Testis (tissue), 2 donors: ENCODE measurements at regions not wholly inside any gene's neighbourhood (a gene's known extent, or its start where the extent isn't known, plus 50 kb on each side); places are given as distances from the start of the nearest gene placed in this dataset.
"Not testable (repeated sequence)": the region's sequence is repeated elsewhere in the genome, so short reads cannot be mapped to it uniquely, and the experiment has no call there.

Experiments
- DNase-seq: peaks from one replicate; pipeline ENCODE4 v3.0.0-alpha.2; 2019
- H3K27ac ChIP-seq, 2 donors: fragments of 200-600 bp; sonication (generic); one replicate each; pipeline ENCODE4 v1.5.1; 2019
- H3K27me3 ChIP-seq: fragments of 200-600 bp; sonication (generic); one replicate; pipeline ENCODE4 v1.5.1; 2019
- H3K36me3 ChIP-seq: fragments of 200-600 bp; sonication (generic); one replicate; pipeline ENCODE4 v1.5.1; 2017; ENCODE audit warnings: low read depth; ENCODE audit errors: missing control alignments
- H3K4me1 ChIP-seq: fragments of 200-600 bp; sonication (generic); one replicate; pipeline ENCODE4 v1.5.1; 2019
- H3K4me3 ChIP-seq, 2 donors: fragments of 200-600 bp; sonication (generic); one replicate each; pipeline ENCODE4 v1.5.1; 2017 to 2019
- H3K9me3 ChIP-seq: fragments of 200-600 bp; sonication (generic); one replicate; pipeline ENCODE4 v1.5.1; 2017
- POLR2A ChIP-seq: fragments of 450-650 bp; IDR thresholded peaks from one replicate; pipeline ENCODE4 v1.6.1; 2017; ENCODE audit warnings: antibody characterized with exemption, mild to moderate bottlenecking, moderate library complexity
- WGBS, 2 donors: methylation state at CpG; one replicate each; pipeline ENCODE4 v1.1.5; 2018; 5-methylcytosine and 5-hydroxymethylcytosine counted together
- intact Hi-C: fragments of 100-400 bp; cut with DNase I; formaldehyde crosslinking; loops from one replicate; pipeline ENCODE4 v1.15.1; 2023; ENCODE audit warnings: low total_unique reads
- TF ChIP-seq, protein P1 (sequence below), 3 experiments: fragments of 450-650 bp in 2 of 3; fragments of 200-600 bp in 1 of 3; sonication (generic) in 1 of 3; IDR thresholded peaks; one replicate each; pipeline ENCODE4 v1.5.1; 2016 to 2019; ENCODE audit warnings: antibody characterized with exemption in 3 of 3, mild to moderate bottlenecking in 2 of 3, moderate library complexity in 1 of 3

DNA sequence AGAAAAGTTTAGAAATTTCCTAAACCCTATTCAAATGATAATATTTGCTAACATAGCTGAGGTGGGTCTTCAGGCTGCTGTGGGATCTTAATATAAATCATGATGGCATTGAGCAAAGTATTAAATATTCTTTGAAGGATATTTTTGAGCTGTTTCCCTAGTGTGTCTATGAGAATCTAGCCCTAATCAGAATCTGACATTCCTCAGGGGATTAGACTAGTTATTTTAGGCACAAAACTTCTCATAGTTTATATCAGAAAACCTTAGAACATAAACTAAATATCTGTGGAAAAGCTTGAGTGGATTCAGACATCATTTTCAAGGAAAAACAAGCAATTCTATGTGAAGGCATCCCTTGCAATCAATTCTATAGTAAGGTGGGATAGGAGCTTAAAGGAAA lies 594.5 kb downstream of the RFPL4B start:
- Histone ChIP-seq H3K4me3 (no peak overlapping the region), H3K36me3 (no peaks in the 10 kb centered on the region), H3K27me3 (no peaks in the 10 kb centered on the region), H3K27ac (no peak overlapping the region), H3K9me3 (no peaks in the 10 kb centered on the region), H3K4me1 (no peaks in the 10 kb centered on the region)
- TF ChIP-seq, protein P1, sequence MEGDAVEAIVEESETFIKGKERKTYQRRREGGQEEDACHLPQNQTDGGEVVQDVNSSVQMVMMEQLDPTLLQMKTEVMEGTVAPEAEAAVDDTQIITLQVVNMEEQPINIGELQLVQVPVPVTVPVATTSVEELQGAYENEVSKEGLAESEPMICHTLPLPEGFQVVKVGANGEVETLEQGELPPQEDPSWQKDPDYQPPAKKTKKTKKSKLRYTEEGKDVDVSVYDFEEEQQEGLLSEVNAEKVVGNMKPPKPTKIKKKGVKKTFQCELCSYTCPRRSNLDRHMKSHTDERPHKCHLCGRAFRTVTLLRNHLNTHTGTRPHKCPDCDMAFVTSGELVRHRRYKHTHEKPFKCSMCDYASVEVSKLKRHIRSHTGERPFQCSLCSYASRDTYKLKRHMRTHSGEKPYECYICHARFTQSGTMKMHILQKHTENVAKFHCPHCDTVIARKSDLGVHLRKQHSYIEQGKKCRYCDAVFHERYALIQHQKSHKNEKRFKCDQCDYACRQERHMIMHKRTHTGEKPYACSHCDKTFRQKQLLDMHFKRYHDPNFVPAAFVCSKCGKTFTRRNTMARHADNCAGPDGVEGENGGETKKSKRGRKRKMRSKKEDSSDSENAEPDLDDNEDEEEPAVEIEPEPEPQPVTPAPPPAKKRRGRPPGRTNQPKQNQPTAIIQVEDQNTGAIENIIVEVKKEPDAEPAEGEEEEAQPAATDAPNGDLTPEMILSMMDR (IDR thresholded peaks at IDR 0.05), result no peak
- no peak for TF ChIP-seq POLR2A
- intact Hi-C loops, result no loop called here
- DNase-seq, result no peak

DNA sequence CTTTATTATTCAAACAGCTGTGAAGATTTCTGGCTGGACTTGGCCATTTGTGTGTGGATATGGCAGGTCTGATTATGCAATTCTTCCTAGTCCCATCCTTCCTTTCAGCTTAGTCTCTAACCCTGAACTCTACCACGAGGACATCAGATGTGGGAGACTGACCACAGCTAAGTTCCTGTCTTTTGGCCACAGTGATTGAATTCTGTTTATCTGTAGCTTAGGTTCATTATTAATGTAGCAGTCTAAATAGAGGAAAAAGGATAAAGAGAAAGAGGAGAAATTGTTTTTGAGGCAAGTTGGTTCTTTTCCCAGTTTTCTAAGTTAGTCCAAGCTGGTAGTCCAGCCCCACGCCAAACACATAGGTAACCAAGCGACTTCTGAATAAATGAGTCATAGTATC lies 598.9 kb downstream of the RFPL4B start:
- no peak overlapping the region for H3K4me3 ChIP-seq
- H3K27me3 ChIP-seq, result no peaks in the 10 kb centered on the region
- H3K36me3 ChIP-seq, result no peaks in the 10 kb centered on the region
- H3K9me3 ChIP-seq, result no peaks in the 10 kb centered on the region
- intact Hi-C loops, result no loop called here
- H3K27ac ChIP-seq, result no peak overlapping the region
- DNase-seq, result no peak
- TF ChIP-seq, protein P1 (IDR thresholded peaks at IDR 0.05), result no peak
- no peak for TF ChIP-seq POLR2A
- no peaks in the 10 kb centered on the region for H3K4me1 ChIP-seq
- WGBS, 2 donors, result 68 to 72% methylated on average over 3 of the region's 3 CpGs

DNA sequence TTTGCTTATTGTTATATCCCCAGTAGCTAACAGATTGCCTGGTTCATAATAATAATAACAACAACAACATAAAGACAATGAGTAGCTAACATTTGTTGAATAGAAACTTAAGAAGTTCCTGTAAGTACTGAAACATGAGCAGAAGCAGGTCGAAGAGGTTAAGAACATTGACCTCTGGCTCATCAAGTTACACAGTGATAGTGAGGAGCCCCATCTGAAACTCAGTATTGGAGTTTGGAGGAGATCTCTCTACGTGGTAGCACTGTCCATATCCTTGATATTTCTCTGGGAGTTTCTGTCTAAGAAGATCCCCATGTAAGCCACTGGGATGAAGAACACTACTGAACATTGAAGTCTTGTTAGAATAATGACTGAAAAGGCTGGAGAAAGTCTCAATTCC lies 600.4 kb downstream of the RFPL4B start:
- DNase-seq, result no peak
- no peaks in the 10 kb centered on the region for H3K27me3 ChIP-seq
- TF ChIP-seq, protein P1 (IDR thresholded peaks at IDR 0.05), result no peak
- no peak for TF ChIP-seq POLR2A
- WGBS, 2 donors, result 64 to 77% methylated on average over 2 of the region's 2 CpGs
- H3K27ac ChIP-seq, result no peak overlapping the region
- intact Hi-C loops, result no loop called here
- no peaks in the 10 kb centered on the region for H3K4me1 ChIP-seq
- H3K9me3 ChIP-seq, result no peaks in the 10 kb centered on the region
- H3K4me3 ChIP-seq, result no peak overlapping the region
- H3K36me3 ChIP-seq, result no peaks in the 10 kb centered on the region

DNA sequence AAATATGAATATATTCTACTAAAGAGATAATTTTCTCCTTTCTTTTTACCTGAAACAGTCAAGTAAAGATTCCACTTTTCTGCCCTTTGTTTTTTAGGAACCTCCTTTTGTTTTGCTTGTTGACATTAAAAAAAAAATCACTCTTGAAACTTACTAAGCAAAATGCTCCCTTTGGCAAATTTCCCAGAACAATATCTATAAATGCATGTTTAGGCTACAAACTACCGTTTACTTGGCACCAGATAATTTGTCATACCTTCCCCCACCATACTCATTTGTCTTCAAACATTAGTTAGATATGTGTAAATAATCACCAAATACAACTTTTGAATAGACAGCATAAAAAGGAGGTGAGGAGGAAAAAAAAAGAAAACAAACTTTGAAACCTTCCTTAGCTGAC lies 604.7 kb downstream of the RFPL4B start:
- Histone ChIP-seq H3K36me3 (no peaks in the 10 kb centered on the region), H3K27ac (no peak overlapping the region), H3K4me1 (no peaks in the 10 kb centered on the region), H3K4me3 (no peak overlapping the region), H3K27me3 (no peaks in the 10 kb centered on the region), H3K9me3 (no peaks in the 10 kb centered on the region)
- WGBS, 2 donors, result 43 to 45% methylated on average over 1 of the region's 1 CpG
- no peak for TF ChIP-seq POLR2A
- TF ChIP-seq, protein P1 (IDR thresholded peaks at IDR 0.05), result no peak
- no peak for DNase-seq
- intact Hi-C loops, result no loop called here

DNA sequence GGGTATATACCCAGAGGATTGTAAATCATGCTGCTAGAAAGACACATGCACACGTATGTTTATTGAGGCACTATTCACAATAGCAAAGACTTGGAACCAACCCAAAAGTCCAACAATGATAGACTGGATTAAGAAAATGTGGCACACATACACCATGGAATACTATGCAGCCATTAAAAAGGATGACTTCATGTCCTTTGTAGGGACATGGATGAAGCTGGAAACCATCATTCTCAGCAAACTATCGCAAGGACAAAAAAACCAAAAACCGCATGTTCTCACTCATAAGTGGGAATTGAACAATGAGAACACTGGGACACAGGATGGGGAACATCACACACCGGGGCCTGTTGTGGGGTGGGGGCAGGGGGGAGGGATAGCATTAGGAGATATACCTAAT lies 608.6 kb downstream of the RFPL4B start:
- 95 to 96% methylated on average over 4 of the region's 4 CpGs for WGBS, 2 donors
- intact Hi-C loops, result not testable (repeated sequence)

More for the DNA sequence above, 608.6 kb downstream of the RFPL4B start:
- not testable (repeated sequence) for H3K27ac ChIP-seq, H3K4me3 ChIP-seq, DNase-seq, H3K36me3 ChIP-seq, H3K4me1 ChIP-seq, H3K27me3 ChIP-seq, H3K9me3 ChIP-seq
